HG03342 (cell line): ENCODE measurements at regions not wholly inside any gene's neighbourhood (a gene's known extent, or its start where the extent isn't known, plus 50 kb on each side); places are given as distances from the start of the nearest gene placed in this dataset.

Source experiments
- ATAC-seq: cut with Tn5 transposase; IDR thresholded peaks from one replicate; pipeline ENCODE4 v1.9.1; 2021; ENCODE audit warnings: mild to moderate bottlenecking, moderate library complexity; ENCODE audit not compliant: unreplicated experiment

GRCh38 chrX:5829469-5829868 is 399.2 kb downstream of the NLGN4X start:
- no peak for ATAC-seq

DNA sequence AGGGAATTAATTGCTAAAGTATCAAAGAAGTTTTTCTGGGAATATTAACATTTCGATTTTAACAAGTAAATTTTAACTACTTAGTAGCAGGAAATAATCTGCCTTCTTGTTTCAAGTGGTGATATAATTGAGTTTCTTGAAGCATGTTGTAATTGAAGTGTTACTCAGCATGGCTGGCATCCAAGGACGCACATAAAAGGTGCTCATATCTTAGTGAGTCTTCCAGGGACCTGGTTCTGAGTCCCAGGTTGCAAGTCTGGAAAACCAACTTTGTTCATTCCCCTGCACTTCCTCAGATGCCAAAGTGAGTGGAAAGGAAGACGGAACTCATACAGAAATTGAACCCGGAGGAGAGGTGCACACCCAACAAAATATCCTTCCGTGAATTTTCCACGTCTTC is 399.6 kb downstream of the NLGN4X start:
- no peak for ATAC-seq

- no peak for ATAC-seq
Measured at GRCh38 chrX:5823903-5824302, 404.8 kb downstream of the NLGN4X start.

GRCh38 chrX:5810636-5811035 is 418.0 kb downstream of the NLGN4X start:
- ATAC-seq = no peak

DNA sequence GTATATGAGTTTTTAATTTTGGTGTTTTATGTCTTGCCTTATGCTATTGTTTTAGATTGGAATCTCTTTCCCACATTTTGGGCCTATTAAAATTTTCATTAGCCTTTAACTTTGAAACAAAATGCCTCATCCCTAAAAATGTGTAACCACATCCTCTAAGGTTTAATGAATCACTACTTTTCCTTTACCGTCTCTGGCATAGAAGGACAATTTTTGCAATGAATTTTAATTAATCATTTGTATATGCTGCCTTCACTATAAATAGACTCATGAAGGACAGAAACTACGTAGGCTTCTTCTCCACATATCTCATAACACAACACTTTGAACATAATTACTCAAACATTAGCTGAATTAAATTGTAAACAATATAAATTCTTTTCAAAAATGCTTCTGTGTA is 421.5 kb downstream of the NLGN4X start:
- ATAC-seq = no peak

- no peak for ATAC-seq
Measured at GRCh38 chrX:5802391-5802790, 426.3 kb downstream of the NLGN4X start.

DNA sequence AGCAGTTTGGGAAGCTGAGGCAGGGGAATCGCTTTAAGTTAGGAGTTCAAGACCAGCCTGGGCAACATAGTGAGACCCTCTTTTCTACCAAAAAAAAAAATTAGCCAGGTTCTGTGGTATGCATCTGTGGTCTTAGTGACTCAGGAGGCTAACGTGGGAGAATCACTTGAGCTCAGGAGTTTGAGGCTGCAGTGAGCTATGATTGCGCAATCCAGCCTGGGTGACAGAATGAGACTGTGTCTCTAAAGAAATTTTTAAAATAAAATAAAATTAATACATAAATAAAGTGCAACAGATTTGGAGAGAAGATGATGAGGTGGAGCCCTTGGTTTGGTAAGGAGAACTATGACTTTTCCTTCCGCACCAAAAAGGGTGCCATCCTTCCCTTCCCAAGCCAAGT is 436.9 kb downstream of the NLGN4X start:
- no peak for ATAC-seq

DNA sequence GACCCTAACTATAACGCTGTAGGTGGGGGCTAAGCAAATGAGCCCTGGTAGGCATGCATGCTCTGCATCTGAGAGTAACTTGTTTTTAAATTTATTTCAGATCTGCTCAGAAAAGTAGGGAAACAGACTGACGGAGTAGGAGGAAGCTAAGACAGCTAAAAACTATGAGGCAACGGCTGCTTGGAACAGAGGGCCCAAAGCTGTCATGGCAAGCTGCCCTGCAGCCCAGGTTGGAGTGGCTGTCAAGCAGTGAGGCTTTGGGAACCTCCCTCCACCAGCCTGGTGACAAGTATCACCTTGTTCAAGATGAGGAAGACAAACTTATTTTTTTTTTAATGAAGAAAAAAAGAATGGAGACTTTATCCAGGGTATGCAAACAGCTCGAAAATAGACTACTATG is 439.8 kb downstream of the NLGN4X start:
- ATAC-seq = no peak

- ATAC-seq = no peak
Measured at GRCh38 chrX:5780821-5781220, 447.8 kb downstream of the NLGN4X start.

- ATAC-seq = no peak
Measured at GRCh38 chrX:5775846-5776430, 452.7 kb downstream of the NLGN4X start.

DNA sequence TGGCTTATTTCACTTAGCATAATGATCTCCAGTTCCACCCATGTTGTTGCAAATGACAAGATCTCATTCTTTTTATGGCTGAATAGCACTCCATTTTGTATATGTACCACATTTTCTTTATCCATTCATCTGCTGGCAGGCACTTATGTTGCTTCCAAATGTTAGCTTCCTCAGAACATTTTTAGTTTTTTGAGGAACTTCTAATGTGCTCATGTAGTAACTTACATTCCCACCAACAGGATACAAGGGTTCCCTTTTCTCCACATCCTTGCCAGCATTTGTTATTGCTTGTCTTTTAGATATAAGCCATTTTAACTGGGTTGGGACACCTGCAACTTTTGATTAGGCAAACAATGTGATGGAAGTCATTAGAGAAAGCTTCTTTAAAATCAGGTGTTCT is 454.2 kb downstream of the NLGN4X start:
- no peak for ATAC-seq

- ATAC-seq = no peak
Measured at GRCh38 chrX:5771441-5771840, 457.2 kb downstream of the NLGN4X start.

DNA sequence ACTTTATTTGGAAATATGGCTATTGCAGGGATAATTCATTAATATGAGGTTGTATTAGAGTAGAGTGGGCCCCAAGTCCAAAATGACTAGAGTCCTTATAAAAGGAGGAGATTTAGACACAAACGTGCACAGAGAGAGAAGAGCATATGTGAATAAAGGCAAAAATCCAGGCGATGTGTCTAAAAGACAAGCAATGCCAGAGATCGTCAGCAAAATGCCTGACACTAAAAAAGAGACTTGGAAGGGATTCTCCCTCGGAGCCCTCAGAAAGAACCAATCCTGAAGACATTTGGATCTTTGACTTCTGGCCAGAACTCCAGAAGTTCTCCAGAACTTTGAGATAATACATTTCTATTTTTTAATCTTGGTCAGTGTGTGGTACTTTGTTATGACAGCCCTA is 472.1 kb downstream of the NLGN4X start:
- no peak for ATAC-seq

GRCh38 chrX:5753291-5753690 is 475.4 kb downstream of the NLGN4X start:
- ATAC-seq = no peak

GRCh38 chrX:5752831-5753230 is 475.8 kb downstream of the NLGN4X start:
- no peak for ATAC-seq

GRCh38 chrX:5748586-5749150 is 480.0 kb downstream of the NLGN4X start:
- no peak for ATAC-seq

GRCh38 chrX:5746231-5746630 is 482.4 kb downstream of the NLGN4X start:
- no peak for ATAC-seq

- ATAC-seq = no peak
Measured at GRCh38 chrX:5733501-5733900, 495.2 kb downstream of the NLGN4X start.

DNA sequence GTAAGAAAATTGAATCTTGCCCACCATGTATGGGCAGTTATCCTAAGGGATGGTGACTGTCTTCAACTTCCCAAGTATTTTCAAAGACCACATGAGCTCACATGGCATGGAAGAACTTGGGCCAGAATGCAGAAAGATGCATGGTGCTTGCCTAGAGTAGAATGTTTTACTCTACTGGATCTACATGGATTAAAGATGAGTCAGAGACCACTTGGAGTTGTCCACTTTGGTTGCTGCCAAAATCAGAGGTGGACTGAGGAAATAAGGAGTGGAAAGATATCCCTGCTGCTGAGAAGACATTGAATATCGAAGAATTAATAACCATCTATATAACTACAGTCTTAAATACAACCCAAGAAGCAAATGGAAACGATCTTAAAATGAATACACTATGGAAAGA is 498.1 kb downstream of the NLGN4X start:
- ATAC-seq = no peak

DNA sequence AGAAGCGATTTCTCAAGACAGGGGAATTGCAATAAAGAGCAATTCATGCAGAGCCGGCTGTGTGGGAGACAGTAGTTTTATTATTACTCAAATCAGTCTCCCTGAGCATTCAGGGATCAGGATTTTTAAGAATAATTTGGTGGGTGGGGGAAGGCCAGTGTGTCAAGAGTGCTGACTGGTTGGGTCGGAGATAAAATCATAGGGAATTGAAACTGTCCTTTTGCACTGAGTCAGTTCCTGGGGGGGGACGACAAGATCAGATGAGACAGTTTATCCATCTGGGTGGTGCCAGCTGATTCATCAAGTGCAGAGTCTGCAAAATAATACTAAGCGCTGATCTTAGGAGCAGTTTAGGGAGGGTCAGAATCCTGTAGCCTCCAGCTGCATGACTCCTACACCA is 502.4 kb downstream of the NLGN4X start:
- no peak for ATAC-seq

GRCh38 chrX:5724123-5724522 is 504.5 kb downstream of the NLGN4X start:
- ATAC-seq = no peak

DNA sequence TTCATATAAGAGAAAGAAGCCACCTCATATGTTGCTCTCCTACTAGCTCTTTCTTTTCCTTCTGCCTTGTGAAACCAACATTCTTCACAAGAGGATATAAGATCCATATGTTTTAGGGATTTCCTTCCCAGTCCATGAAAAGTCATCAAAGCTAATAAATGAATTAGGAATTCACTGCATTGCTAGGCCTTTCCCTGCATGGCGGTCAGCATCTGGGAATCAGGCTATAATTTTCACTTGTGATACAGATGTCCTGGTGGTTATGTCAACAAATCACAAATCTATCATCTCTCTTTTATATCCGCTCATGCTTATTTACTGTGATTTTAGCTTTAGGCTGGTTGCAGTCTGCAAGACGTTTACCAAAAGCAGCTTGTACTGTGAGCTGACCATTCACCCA is 510.0 kb downstream of the NLGN4X start:
- ATAC-seq = no peak

DNA sequence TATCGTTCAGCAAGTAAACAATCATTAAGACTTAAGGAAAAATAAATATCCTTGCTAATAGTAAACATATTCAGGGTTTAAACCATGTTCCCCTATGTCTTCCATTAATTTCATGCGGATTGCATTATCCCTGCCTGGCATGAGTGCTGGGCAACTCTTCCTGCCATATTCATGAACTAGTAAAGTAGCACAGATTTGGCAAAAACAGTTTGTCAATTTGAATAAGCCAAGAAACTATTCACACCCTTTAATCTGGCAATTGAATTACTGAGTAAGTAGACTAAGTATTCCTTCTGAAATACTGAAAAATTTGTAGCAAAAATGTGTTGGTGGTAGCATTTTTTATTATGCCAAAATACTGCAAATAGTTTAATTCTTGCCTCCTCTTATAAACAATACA is 512.0 kb downstream of the NLGN4X start:
- no peak for ATAC-seq
